Adrenal gland (tissue), 5 donors: ENCODE measurements at regions not wholly inside any gene's neighbourhood (a gene's known extent, or its start where the extent isn't known, plus 50 kb on each side); places are given as distances from the start of the nearest gene placed in this dataset.

Experiments
- POLR2A ChIP-seq, 2 donors: fragments of 450-650 bp; IDR thresholded peaks; one replicate each; pipeline ENCODE4 v1.6.1; 2017; ENCODE audit warnings: antibody characterized with exemption in 2 of 2, mild to moderate bottlenecking in 2 of 2, moderate library complexity in 1 of 2
- TF ChIP-seq, protein P1 (sequence below), 6 experiments: fragments of 450-650 bp in 4 of 6; fragments of 200-600 bp in 2 of 6; sonication (generic) in 1 of 6; IDR thresholded peaks; 1 replicate in 5 of 6; 2 replicates in 1 of 6; pipeline versions ENCODE4 v1.5.1 to v1.8.0; 2016 to 2021; ENCODE audit warnings: antibody characterized with exemption in 6 of 6, mild to moderate bottlenecking in 2 of 6, moderate library complexity in 1 of 6
- donor health status: DM: no; HTN: no; CAD: no.

GRCh38 chr18:67385455-67385854 is 131.1 kb downstream of the DSEL start:
- TF ChIP-seq POLR2A (IDR thresholded peaks at IDR 0.05), result no peak
- TF ChIP-seq, protein P1, sequence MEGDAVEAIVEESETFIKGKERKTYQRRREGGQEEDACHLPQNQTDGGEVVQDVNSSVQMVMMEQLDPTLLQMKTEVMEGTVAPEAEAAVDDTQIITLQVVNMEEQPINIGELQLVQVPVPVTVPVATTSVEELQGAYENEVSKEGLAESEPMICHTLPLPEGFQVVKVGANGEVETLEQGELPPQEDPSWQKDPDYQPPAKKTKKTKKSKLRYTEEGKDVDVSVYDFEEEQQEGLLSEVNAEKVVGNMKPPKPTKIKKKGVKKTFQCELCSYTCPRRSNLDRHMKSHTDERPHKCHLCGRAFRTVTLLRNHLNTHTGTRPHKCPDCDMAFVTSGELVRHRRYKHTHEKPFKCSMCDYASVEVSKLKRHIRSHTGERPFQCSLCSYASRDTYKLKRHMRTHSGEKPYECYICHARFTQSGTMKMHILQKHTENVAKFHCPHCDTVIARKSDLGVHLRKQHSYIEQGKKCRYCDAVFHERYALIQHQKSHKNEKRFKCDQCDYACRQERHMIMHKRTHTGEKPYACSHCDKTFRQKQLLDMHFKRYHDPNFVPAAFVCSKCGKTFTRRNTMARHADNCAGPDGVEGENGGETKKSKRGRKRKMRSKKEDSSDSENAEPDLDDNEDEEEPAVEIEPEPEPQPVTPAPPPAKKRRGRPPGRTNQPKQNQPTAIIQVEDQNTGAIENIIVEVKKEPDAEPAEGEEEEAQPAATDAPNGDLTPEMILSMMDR (IDR thresholded peaks at IDR 0.05), result no peak
